Cardiac muscle cell (in vitro differentiated cells and primary cell): ENCODE measurements at regions not wholly inside any gene's neighbourhood (a gene's known extent, or its start where the extent isn't known, plus 50 kb on each side); places are given as distances from the start of the nearest gene placed in this dataset.
"Not testable (repeated sequence)": the region's sequence is repeated elsewhere in the genome, so short reads cannot be mapped to it uniquely, and the experiment has no call there.

Experiments used
- DNase-seq, 2 donors: peaks; one replicate each; pipeline versions ENCODE4 v3.0.0 to v3.0.0-alpha.2; 2010 to 2017; ENCODE audit warnings: low read depth in 1 of 2, low spot score in 1 of 2
- H3K27ac ChIP-seq: fragments of 200-600 bp; sonication (generic); 2 replicates; pipeline ENCODE4 v1.5.1; 2016
- H3K27me3 ChIP-seq: fragments of 200-600 bp; sonication (generic); 2 replicates; pipeline ENCODE4 v1.6.0; 2016; ENCODE audit warnings: control low read depth
- H3K36me3 ChIP-seq: fragments of 200-600 bp; sonication (generic); 2 replicates; pipeline ENCODE4 v1.5.1; 2016; ENCODE audit warnings: control low read depth
- H3K4me1 ChIP-seq: fragments of 200-600 bp; sonication (generic); 2 replicates; pipeline ENCODE4 v1.8.1; 2017; ENCODE audit warnings: low read depth, mild to moderate bottlenecking, mixed run types
- H3K4me3 ChIP-seq: fragments of 200-600 bp; sonication (generic); 2 replicates; pipeline ENCODE4 v1.5.1; 2016; ENCODE audit warnings: mild to moderate bottlenecking
- H3K9me3 ChIP-seq: fragments of 200-600 bp; sonication (generic); 2 replicates; pipeline ENCODE4 v1.5.1; 2017; ENCODE audit warnings: low read depth, mild to moderate bottlenecking, control low read depth
- CTCF ChIP-seq: IDR thresholded peaks from 2 replicates; pipeline ENCODE4 v1.5.1; 2012; ENCODE audit warnings: low read depth, mild to moderate bottlenecking, low read length

- Histone ChIP-seq H3K27ac (no peak overlapping the region), H3K36me3 (no peaks in the 10 kb centered on the region), H3K4me3 (no peak overlapping the region), H3K27me3 (no peaks in the 10 kb centered on the region), H3K9me3 (no peaks in the 10 kb centered on the region), H3K4me1 (no peaks in the 10 kb centered on the region)
- no peak for TF ChIP-seq CTCF
- DNase-seq, result no peak
These were observed 160.6 kb downstream of the LIPI start for GRCh38 chr21:14050121-14050520.

- no peak for DNase-seq
- TF ChIP-seq CTCF, result no peak
- no peaks in the 10 kb centered on the region for H3K36me3 ChIP-seq
- H3K27me3 ChIP-seq, result no peaks in the 10 kb centered on the region
- peak overlapping the region; percentile 23 for H3K27ac ChIP-seq
- H3K9me3 ChIP-seq, result no peaks in the 10 kb centered on the region
- no peak overlapping the region for H3K4me3 ChIP-seq
- no peaks in the 10 kb centered on the region for H3K4me1 ChIP-seq
These were observed 164.4 kb downstream of the LIPI start for GRCh38 chr21:14046401-14046800.

GRCh38 chr21:14040386-14040785, 170.4 kb downstream of the LIPI start:
- no peaks in the 10 kb centered on the region for H3K4me1 ChIP-seq
- H3K36me3 ChIP-seq, result no peaks in the 10 kb centered on the region
- no peak for TF ChIP-seq CTCF
- no peaks in the 10 kb centered on the region for H3K27me3 ChIP-seq
- DNase-seq, result no peak
- no peak overlapping the region for H3K27ac ChIP-seq
- H3K9me3 ChIP-seq, result no peaks in the 10 kb centered on the region
- H3K4me3 ChIP-seq, result no peak overlapping the region

- not testable (repeated sequence) for H3K4me3 ChIP-seq, H3K9me3 ChIP-seq, H3K27me3 ChIP-seq, H3K36me3 ChIP-seq, H3K27ac ChIP-seq, H3K4me1 ChIP-seq
- DNase-seq, result peak in 1 of 2 donors; percentile 47
These were observed 182.1 kb downstream of the LIPI start for GRCh38 chr21:14028619-14029018.

- DNase-seq, result peak; percentile 84 to 95
- peak overlapping the region; percentile 87 for H3K27ac ChIP-seq
- H3K27me3 ChIP-seq, H3K36me3 ChIP-seq, H3K4me1 ChIP-seq, H3K9me3 ChIP-seq: not testable (repeated sequence)
- peak overlapping the region; percentile 71 for H3K4me3 ChIP-seq
These were observed 183.4 kb downstream of the LIPI start for GRCh38 chr21:14027235-14027869.

- DNase-seq, H3K4me1 ChIP-seq, H3K27me3 ChIP-seq, H3K27ac ChIP-seq, H3K9me3 ChIP-seq, H3K36me3 ChIP-seq, H3K4me3 ChIP-seq: not testable (repeated sequence)
These were observed 190.6 kb downstream of the LIPI start for GRCh38 chr21:14020108-14020507.

- not testable (repeated sequence) for H3K27me3 ChIP-seq, H3K4me1 ChIP-seq, H3K9me3 ChIP-seq, H3K36me3 ChIP-seq, H3K27ac ChIP-seq, H3K4me3 ChIP-seq, DNase-seq
These were observed 194.9 kb downstream of the LIPI start for GRCh38 chr21:14015841-14016240.

- not testable (repeated sequence) for H3K36me3 ChIP-seq, H3K4me3 ChIP-seq, H3K27me3 ChIP-seq, H3K27ac ChIP-seq, H3K4me1 ChIP-seq, DNase-seq, H3K9me3 ChIP-seq
These were observed 196.9 kb downstream of the LIPI start for GRCh38 chr21:14013623-14014498.
